ENCODE measurements at regions not wholly inside any gene's neighbourhood (a gene's known extent, or its start where the extent isn't known, plus 50 kb on each side); places are given as distances from the start of the nearest gene placed in this dataset.
"Not testable (repeated sequence)": the region's sequence is repeated elsewhere in the genome, so short reads cannot be mapped to it uniquely, and the experiment has no call there.

- DNase-seq; H3K27me3 ChIP-seq (ENCODE audit: control insufficient read depth, insufficient read depth, low read length); H3K9me3 ChIP-seq (ENCODE audit: control insufficient read depth in 2 of 3, insufficient read depth in 1 of 3, low read length in 3 of 3); H3K4me1 ChIP-seq (ENCODE audit: control insufficient read depth in 2 of 3, insufficient read depth in 2 of 3, low read depth in 1 of 3, low read length in 3 of 3); H3K4me3 ChIP-seq (ENCODE audit: low read length in 3 of 3); H3K36me3 ChIP-seq (ENCODE audit: control insufficient read depth in 2 of 3, insufficient read depth in 3 of 3, low read length in 3 of 3); intact Hi-C loops (cut with DNase I); H3K27ac ChIP-seq (ENCODE audit: low read depth in 2 of 2, low read length in 2 of 2); H3K9ac ChIP-seq (ENCODE audit: low read length in 3 of 3); FAIRE-seq: not testable (repeated sequence)
Measured at GRCh38 chr21:6428498-6429092, 4092.8 kb upstream of the TPTE start.

GRCh38 chr21:6429924-6430323 lies 4091.5 kb upstream of the TPTE start:
- H3K27me3 ChIP-seq (ENCODE audit: control insufficient read depth, insufficient read depth, low read length); H3K27ac ChIP-seq (ENCODE audit: low read depth in 2 of 2, low read length in 2 of 2); intact Hi-C loops (cut with DNase I); DNase-seq; H3K4me3 ChIP-seq (ENCODE audit: low read length in 3 of 3); H3K9ac ChIP-seq (ENCODE audit: low read length in 3 of 3); H3K9me3 ChIP-seq (ENCODE audit: control insufficient read depth in 2 of 3, insufficient read depth in 1 of 3, low read length in 3 of 3); FAIRE-seq; H3K4me1 ChIP-seq (ENCODE audit: control insufficient read depth in 2 of 3, insufficient read depth in 2 of 3, low read depth in 1 of 3, low read length in 3 of 3); H3K36me3 ChIP-seq (ENCODE audit: control insufficient read depth in 2 of 3, insufficient read depth in 3 of 3, low read length in 3 of 3): not testable (repeated sequence)

- H3K27ac ChIP-seq (ENCODE audit: low read depth in 2 of 2, low read length in 2 of 2); H3K4me1 ChIP-seq (ENCODE audit: control insufficient read depth in 2 of 3, insufficient read depth in 2 of 3, low read depth in 1 of 3, low read length in 3 of 3); intact Hi-C loops (cut with DNase I); FAIRE-seq; H3K36me3 ChIP-seq (ENCODE audit: control insufficient read depth in 2 of 3, insufficient read depth in 3 of 3, low read length in 3 of 3); DNase-seq; H3K4me3 ChIP-seq (ENCODE audit: low read length in 3 of 3); H3K9ac ChIP-seq (ENCODE audit: low read length in 3 of 3); H3K27me3 ChIP-seq (ENCODE audit: control insufficient read depth, insufficient read depth, low read length); H3K9me3 ChIP-seq (ENCODE audit: control insufficient read depth in 2 of 3, insufficient read depth in 1 of 3, low read length in 3 of 3): not testable (repeated sequence)
Measured at GRCh38 chr21:6433149-6433548, 4088.2 kb upstream of the TPTE start.

GRCh38 chr21:6436205-6436604 lies 4085.2 kb upstream of the TPTE start:
- intact Hi-C loops (cut with DNase I), result not testable (repeated sequence)

GRCh38 chr21:6436971-6437833 lies 4084.2 kb upstream of the TPTE start:
- DNase-seq; H3K9me3 ChIP-seq (ENCODE audit: control insufficient read depth in 2 of 3, insufficient read depth in 1 of 3, low read length in 3 of 3); H3K27ac ChIP-seq (ENCODE audit: low read depth in 2 of 2, low read length in 2 of 2); H3K4me3 ChIP-seq (ENCODE audit: low read length in 3 of 3); intact Hi-C loops (cut with DNase I); H3K27me3 ChIP-seq (ENCODE audit: control insufficient read depth, insufficient read depth, low read length); H3K36me3 ChIP-seq (ENCODE audit: control insufficient read depth in 2 of 3, insufficient read depth in 3 of 3, low read length in 3 of 3); H3K9ac ChIP-seq (ENCODE audit: low read length in 3 of 3); H3K4me1 ChIP-seq (ENCODE audit: control insufficient read depth in 2 of 3, insufficient read depth in 2 of 3, low read depth in 1 of 3, low read length in 3 of 3); FAIRE-seq: not testable (repeated sequence)

More at GRCh38 chr21:6436205-6436604, 4085.2 kb upstream of the TPTE start:
- not testable (repeated sequence) for H3K4me3 ChIP-seq (ENCODE audit: low read length in 3 of 3); FAIRE-seq; H3K4me1 ChIP-seq (ENCODE audit: control insufficient read depth in 2 of 3, insufficient read depth in 2 of 3, low read depth in 1 of 3, low read length in 3 of 3); H3K36me3 ChIP-seq (ENCODE audit: control insufficient read depth in 2 of 3, insufficient read depth in 3 of 3, low read length in 3 of 3); H3K27ac ChIP-seq (ENCODE audit: low read depth in 2 of 2, low read length in 2 of 2); H3K9me3 ChIP-seq (ENCODE audit: control insufficient read depth in 2 of 3, insufficient read depth in 1 of 3, low read length in 3 of 3); H3K9ac ChIP-seq (ENCODE audit: low read length in 3 of 3); H3K27me3 ChIP-seq (ENCODE audit: control insufficient read depth, insufficient read depth, low read length)
- DNase-seq, result peak in 1 of 5 donors; percentile 29

GRCh38 chr21:6437834-6438187 lies 4083.6 kb upstream of the TPTE start:
- H3K9ac ChIP-seq (ENCODE audit: low read length in 3 of 3); H3K4me1 ChIP-seq (ENCODE audit: control insufficient read depth in 2 of 3, insufficient read depth in 2 of 3, low read depth in 1 of 3, low read length in 3 of 3); H3K27ac ChIP-seq (ENCODE audit: low read depth in 2 of 2, low read length in 2 of 2); FAIRE-seq; intact Hi-C loops (cut with DNase I); H3K9me3 ChIP-seq (ENCODE audit: control insufficient read depth in 2 of 3, insufficient read depth in 1 of 3, low read length in 3 of 3); DNase-seq; H3K27me3 ChIP-seq (ENCODE audit: control insufficient read depth, insufficient read depth, low read length); H3K36me3 ChIP-seq (ENCODE audit: control insufficient read depth in 2 of 3, insufficient read depth in 3 of 3, low read length in 3 of 3); H3K4me3 ChIP-seq (ENCODE audit: low read length in 3 of 3): not testable (repeated sequence)

GRCh38 chr21:6439058-6439457 lies 4082.3 kb upstream of the TPTE start:
- H3K27me3 ChIP-seq (ENCODE audit: control insufficient read depth, insufficient read depth, low read length); H3K9ac ChIP-seq (ENCODE audit: low read length in 3 of 3); DNase-seq; FAIRE-seq; H3K36me3 ChIP-seq (ENCODE audit: control insufficient read depth in 2 of 3, insufficient read depth in 3 of 3, low read length in 3 of 3); H3K9me3 ChIP-seq (ENCODE audit: control insufficient read depth in 2 of 3, insufficient read depth in 1 of 3, low read length in 3 of 3); H3K4me1 ChIP-seq (ENCODE audit: control insufficient read depth in 2 of 3, insufficient read depth in 2 of 3, low read depth in 1 of 3, low read length in 3 of 3); H3K4me3 ChIP-seq (ENCODE audit: low read length in 3 of 3); H3K27ac ChIP-seq (ENCODE audit: low read depth in 2 of 2, low read length in 2 of 2); intact Hi-C loops (cut with DNase I): not testable (repeated sequence)

- H3K27me3 ChIP-seq (ENCODE audit: control insufficient read depth, insufficient read depth, low read length); H3K4me3 ChIP-seq (ENCODE audit: low read length in 3 of 3); H3K36me3 ChIP-seq (ENCODE audit: control insufficient read depth in 2 of 3, insufficient read depth in 3 of 3, low read length in 3 of 3); H3K27ac ChIP-seq (ENCODE audit: low read depth in 2 of 2, low read length in 2 of 2); H3K4me1 ChIP-seq (ENCODE audit: control insufficient read depth in 2 of 3, insufficient read depth in 2 of 3, low read depth in 1 of 3, low read length in 3 of 3); DNase-seq; intact Hi-C loops (cut with DNase I); H3K9ac ChIP-seq (ENCODE audit: low read length in 3 of 3); FAIRE-seq; H3K9me3 ChIP-seq (ENCODE audit: control insufficient read depth in 2 of 3, insufficient read depth in 1 of 3, low read length in 3 of 3): not testable (repeated sequence)
Measured at GRCh38 chr21:6454648-6455340, 4066.6 kb upstream of the TPTE start.

Measured in kidney (tissue), 10 donors.